ENCODE measurements at regions not wholly inside any gene's neighbourhood (a gene's known extent, or its start where the extent isn't known, plus 50 kb on each side); places are given as distances from the start of the nearest gene placed in this dataset.

- no peak for TF ChIP-seq CTCF (IDR thresholded peaks at IDR 0.05; ENCODE audit: extremely low read depth in 1 of 2, insufficient read depth in 1 of 2, low read depth in 1 of 2, low read length in 2 of 2)
- no peak for TF ChIP-seq EZH2 (IDR thresholded peaks at IDR 0.05; ENCODE audit: borderline replicate concordance, low read depth, low read length, severe bottlenecking)
- no peak for TF ChIP-seq POLR2AphosphoS5 (IDR thresholded peaks at IDR 0.05; ENCODE audit: insufficient read depth, low read depth, low read length)
- TF ChIP-seq POLR2A (IDR thresholded peaks at IDR 0.05; ENCODE audit: low read depth, low read length) = no peak
- no peak for TF ChIP-seq MAX (IDR thresholded peaks at IDR 0.05; ENCODE audit: insufficient read depth, insufficient read length)
These were observed 221.2 kb upstream of the MID1 start for GRCh38 chrX:10841579-10841978.

Measured in endothelial cell of umbilical vein (primary cell).